HepG2 (cell line): ENCODE measurements at regions not wholly inside any gene's neighbourhood (a gene's known extent, or its start where the extent isn't known, plus 50 kb on each side); places are given as distances from the start of the nearest gene placed in this dataset.

Source experiments
- ATAC-seq: fragments of 200-7000 bp; cut with Tn5 transposase; 3 replicates; pipeline ENCODE4 v1.9.1; 2020; ENCODE audit warnings: mild to moderate bottlenecking, moderate library complexity
- BruUV-seq: library from RNA; stranded (reverse); fragments of 400-500 nt; replicated peaks from 2 replicates; lab custom pipeline; 2021; lab: Mats Ljungman, UMichigan
- CTCF ChIA-PET: fragments of 300-600 bp; formaldehyde crosslinking; extraction: SDS; loops from one replicate; lab custom pipeline; 2021; ENCODE audit warnings: low total read pairs, inconsistent platforms, low intra/inter-chr PET ratio; lab: Yijun Ruan, JAX
- POLR2A ChIA-PET: fragments of 350-600 bp; sonication (Branson Sonifier 250); formaldehyde crosslinking; loops from one replicate; lab custom pipeline; 2020; ENCODE audit warnings: antibody characterized with exemption, inconsistent platforms; lab: Yijun Ruan, JAX
- DNase-seq: peaks from one replicate; pipeline ENCODE4 v3.0.0-alpha.2; 2015; ENCODE audit warnings: low spot score
- FAIRE-seq: peaks from 3 replicates; lab custom pipeline; 2011; peaks lifted over from hg19 to GRCh38; lab: Jason Lieb, UNC
- H2AFZ ChIP-seq: one replicate; pipeline ENCODE4 v1.6.1; 2011; ENCODE audit warnings: low read length, inconsistent platforms
- H3K27ac ChIP-seq: fragments of 300-600 bp; 3 replicates; pipeline ENCODE4 v1.8.0; 2011; ENCODE audit warnings: mixed run types, mild to moderate bottlenecking, mixed read lengths, low read length, inconsistent platforms; ENCODE audit not compliant: insufficient read depth; ENCODE audit errors: extremely low read length
- H3K27me3 ChIP-seq, 2 experiments: fragments of 200-600 bp in 1 of 2; 2 replicates in 1 of 2; 3 replicates in 1 of 2; pipeline versions ENCODE4 v1.6.0 to v1.8.0; 2011; ENCODE audit warnings: low read length in 2 of 2, mild to moderate bottlenecking in 2 of 2, moderate library complexity in 2 of 2, inconsistent platforms in 1 of 2; ENCODE audit not compliant: insufficient read depth in 2 of 2, control insufficient read depth in 1 of 2
- H3K36me3 ChIP-seq, 2 experiments: fragments of 200-600 bp in 1 of 2; replicated peaks in 1 of 2; 2 replicates in 1 of 2; 3 replicates in 1 of 2; pipeline versions ENCODE4 v1.5.1 to v1.8.0; 2011; ENCODE audit warnings: low read length in 2 of 2, inconsistent platforms in 1 of 2; ENCODE audit not compliant: insufficient read depth in 2 of 2, control insufficient read depth in 1 of 2
- H3K4me1 ChIP-seq: 2 replicates; pipeline ENCODE4 v1.5.1; 2012; ENCODE audit warnings: low read length, inconsistent platforms; ENCODE audit not compliant: insufficient read depth
- H3K4me2 ChIP-seq: 2 replicates; pipeline ENCODE4 v1.6.0; 2011; ENCODE audit warnings: low read depth, low read length, inconsistent platforms
- H3K4me3 ChIP-seq, 3 experiments: fragments of 200-600 bp in 1 of 3; sonication (generic), shearing (Covaris generic) in 1 of 3; replicated peaks in 1 of 3; 2 replicates each; pipeline ENCODE4 v1.5.1; 2011 to 2016; ENCODE audit warnings: low read length in 3 of 3, inconsistent platforms in 2 of 3, low read depth in 2 of 3, mild to moderate bottlenecking in 2 of 3, control low read depth in 1 of 3, mixed read lengths in 1 of 3; ENCODE audit not compliant: insufficient read depth in 1 of 3
- H3K79me2 ChIP-seq: one replicate; pipeline ENCODE4 v1.6.1; 2011; ENCODE audit warnings: low read length, inconsistent platforms; ENCODE audit not compliant: insufficient read depth
- H3K9ac ChIP-seq: 2 replicates; pipeline ENCODE4 v1.6.0; 2011; ENCODE audit warnings: mild to moderate bottlenecking, low read depth, low read length, inconsistent platforms; ENCODE audit not compliant: insufficient read depth
- H3K9me3 ChIP-seq: 2 replicates; pipeline ENCODE4 v1.5.1; 2012; ENCODE audit warnings: mild to moderate bottlenecking, low read length
- H4K20me1 ChIP-seq: 2 replicates; pipeline ENCODE4 v1.6.0; 2011; ENCODE audit warnings: inconsistent platforms, mild to moderate bottlenecking, low read length, moderate library complexity; ENCODE audit not compliant: insufficient read depth
- AHR ChIP-seq: IDR thresholded peaks from 2 replicates; pipeline ENCODE4 v1.6.1; 2018; ENCODE audit warnings: missing genetic modification reagents, missing compliant biosample characterization
- DPF2 ChIP-seq: sonication (generic); formaldehyde crosslinking; IDR thresholded peaks from 2 replicates; pipeline ENCODE4 v1.4.0; 2020; ENCODE audit warnings: mild to moderate bottlenecking, low read depth, missing genetic modification reagents, borderline replicate concordance
- GABPA ChIP-seq, 2 experiments: IDR thresholded peaks; 2 replicates each; pipeline ENCODE4 v1.6.1; 2011 to 2016; ENCODE audit warnings: low read depth in 2 of 2, low read length in 1 of 2, missing biosample characterization in 1 of 2, missing genetic modification characterization in 1 of 2
- GATAD2A ChIP-seq: IDR thresholded peaks from 2 replicates; pipeline ENCODE4 v1.6.1; 2016
- HCFC1 ChIP-seq: fragments of 150-350 bp; IDR thresholded peaks from 2 replicates; pipeline ENCODE4 v1.6.1; 2014; ENCODE audit warnings: low read depth, low read length
- MYNN ChIP-seq: sonication (generic); formaldehyde crosslinking; IDR thresholded peaks from 2 replicates; pipeline ENCODE4 v1.4.0; 2020; ENCODE audit warnings: mild to moderate bottlenecking, low read depth, missing genetic modification reagents
- RFXAP ChIP-seq: sonication (generic); formaldehyde crosslinking; IDR thresholded peaks from 2 replicates; pipeline ENCODE4 v1.4.0; 2020; ENCODE audit warnings: missing genetic modification reagents, borderline replicate concordance
- RXRA ChIP-seq: sonication (generic); formaldehyde crosslinking; IDR thresholded peaks from 2 replicates; pipeline ENCODE4 v1.5.1; 2020; ENCODE audit warnings: missing genetic modification reagents
- TBP ChIP-seq: sonication (generic); formaldehyde crosslinking; IDR thresholded peaks from 2 replicates; pipeline ENCODE4 v1.5.0; 2020; ENCODE audit warnings: missing genetic modification reagents
- XBP1 ChIP-seq: sonication (generic); formaldehyde crosslinking; IDR thresholded peaks from 2 replicates; pipeline ENCODE4 v1.5.0; 2020; ENCODE audit warnings: missing genetic modification reagents
- ZFP82 ChIP-seq: sonication (generic); formaldehyde crosslinking; IDR thresholded peaks from 2 replicates; pipeline ENCODE4 v1.5.1; 2020; ENCODE audit warnings: mild to moderate bottlenecking, missing genetic modification reagents, borderline replicate concordance
- ZSCAN29 ChIP-seq: sonication (generic); formaldehyde crosslinking; conservative IDR thresholded peaks from 2 replicates; pipeline ENCODE4 v1.4.0; 2020; ENCODE audit warnings: mild to moderate bottlenecking, missing genetic modification reagents
- WGBS: methylation state at CpG from one replicate; pipeline ENCODE4 v1.1.6; 2017; ENCODE audit warnings: low lambda C conversion rate; 5-methylcytosine and 5-hydroxymethylcytosine counted together
- in situ Hi-C: cut with HindIII; loops from 2 replicates; pipeline ENCODE4 v1.10.0; 2017; ENCODE audit warnings: low pct_unique_long_range_greater_than_20kb; ENCODE audit not compliant: extremely low pct_ligation_motif_present
- intact Hi-C: fragments of 100-400 bp; cut with micrococcal nuclease; formaldehyde crosslinking; loops from one replicate; pipeline ENCODE4 v1.10.0; 2022; ENCODE audit not compliant: unreplicated experiment
- TF ChIP-seq, protein P1 (sequence below): sonication (generic); formaldehyde crosslinking; IDR thresholded peaks from 2 replicates; pipeline ENCODE4 v1.8.0; 2022; ENCODE audit warnings: missing genetic modification reagents, mild to moderate bottlenecking, inconsistent platforms, borderline replicate concordance

DNA sequence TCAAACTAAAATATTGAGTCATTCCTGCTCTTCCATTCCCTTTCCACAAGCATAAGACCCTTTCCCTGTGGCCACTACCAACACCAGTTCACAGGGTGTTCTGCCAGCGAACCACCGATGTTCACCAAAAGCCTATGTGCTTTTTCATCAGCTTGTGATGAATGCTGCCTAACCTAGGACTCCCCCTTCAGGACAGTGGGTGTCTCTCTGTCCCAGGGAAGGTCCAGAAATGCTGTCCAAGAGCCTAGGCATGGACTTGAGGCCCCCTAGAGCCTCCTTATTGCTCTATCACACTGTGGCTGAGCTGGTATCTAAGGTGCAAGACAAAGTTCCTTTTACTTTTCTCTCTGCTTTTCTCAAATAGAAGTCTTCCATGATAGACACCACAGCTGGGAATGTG, 1015.6 kb downstream of the PCDH19 start:
- Histone ChIP-seq H3K9me3 (no peaks in the 10 kb centered on the region), H3K4me1 (no peaks in the 10 kb centered on the region), H3K9ac (no peak overlapping the region), H3K27me3 (no peaks in the 10 kb centered on the region), H2AFZ (no peak overlapping the region), H3K79me2 (no peaks in the 10 kb centered on the region), H3K27ac (no peak overlapping the region), H3K36me3 (no peaks in the 10 kb centered on the region), H3K4me2 (no peak overlapping the region), H4K20me1 (no peaks in the 10 kb centered on the region), H3K4me3 (no peak overlapping the region)
- ChIA-PET POLR2A (no interaction called here), CTCF (no interaction called here)
- in situ Hi-C loops: no loop called here
- ATAC-seq (peak; percentile 38; the same call in 1 of the 3 replicates), DNase-seq (peak; percentile 5), FAIRE-seq (peak; percentile 37)
- 0% methylated on average over 2 of the region's 2 CpGs for whole genome bisulfite sequencing
- TF ChIP-seq HCFC1 (no peak), RXRA (no peak), MYNN (CRISPR knock-in tag) (no peak), TBP (CRISPR knock-in tag) (no peak), GATAD2A (CRISPR knock-in tag) (no peak), GABPA (IDR thresholded peaks at IDR 0.05; ENCODE audit: low read depth, low read length) (no peak), GABPA (CRISPR knock-in tag; IDR thresholded peaks at IDR 0.05; ENCODE audit: low read depth) (no peak), AHR (CRISPR knock-in tag) (no peak), ZSCAN29 (no peak), ZFP82 (no peak), RFXAP (CRISPR knock-in tag) (no peak), XBP1 (CRISPR knock-in tag) (no peak), DPF2 (CRISPR knock-in tag) (no peak)
- TF ChIP-seq, protein P1, sequence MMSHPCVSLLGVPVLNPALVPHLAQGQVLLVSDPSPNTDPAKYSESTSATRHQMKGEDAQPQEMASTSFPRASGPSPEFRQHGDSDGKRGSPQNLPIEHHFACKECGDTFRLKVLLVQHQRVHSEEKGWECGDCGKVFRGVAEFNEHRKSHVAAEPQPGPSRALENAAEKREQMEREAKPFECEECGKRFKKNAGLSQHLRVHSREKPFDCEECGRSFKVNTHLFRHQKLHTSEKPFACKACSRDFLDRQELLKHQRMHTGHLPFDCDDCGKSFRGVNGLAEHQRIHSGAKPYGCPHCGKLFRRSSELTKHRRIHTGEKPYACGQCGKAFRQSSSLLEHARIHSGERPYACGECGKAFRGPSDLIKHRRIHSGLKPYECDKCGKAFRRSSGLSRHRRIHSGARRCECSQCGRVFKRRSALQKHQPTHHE (CRISPR knock-in tag): no peak
- intact Hi-C loops: loop anchor here (1.0 kb wide), 1 partner anchor 92 kb away; no protein-coding TSS in a partner anchor
- no TSS peak for BruUV-seq
